Endothelial cell of umbilical vein (primary cell): ENCODE measurements at regions not wholly inside any gene's neighbourhood (a gene's known extent, or its start where the extent isn't known, plus 50 kb on each side); places are given as distances from the start of the nearest gene placed in this dataset.

Source experiments
- BruUV-seq: library from RNA; stranded (reverse); fragments of 400-500 nt; replicated peaks from 2 replicates; lab custom pipeline; 2021; lab: Mats Ljungman, UMichigan
- CTCF ChIA-PET: fragments of 300-600, 350-600 bp; sonication (Branson Sonifier 250); formaldehyde crosslinking; loops from one replicate; lab custom pipeline; 2021; ENCODE audit warnings: antibody characterized with exemption, inconsistent platforms; lab: Charles Lee
- POLR2A ChIA-PET: fragments of 300-600, 350-600 bp; sonication (Branson Sonifier 250); formaldehyde crosslinking; loops from one replicate; lab custom pipeline; 2021; ENCODE audit warnings: antibody characterized with exemption, inconsistent platforms; lab: Charles Lee
- DNase-seq: peaks from one replicate; pipeline ENCODE4 v3.0.0-alpha.2; 2011; ENCODE audit warnings: low read depth, low spot score
- FAIRE-seq: peaks from 2 replicates; lab custom pipeline; 2011; peaks lifted over from hg19 to GRCh38; lab: Jason Lieb, UNC
- H2AFZ ChIP-seq: 2 replicates; pipeline ENCODE4 v1.6.0; 2012; ENCODE audit warnings: low read depth, low read length, control low read depth, inconsistent platforms
- H3K27ac ChIP-seq: 2 replicates; pipeline ENCODE4 v1.5.1; 2011; ENCODE audit warnings: low read depth, mild to moderate bottlenecking, control low read depth, low read length, moderate library complexity; ENCODE audit not compliant: insufficient read depth
- H3K27me3 ChIP-seq, 2 experiments: 2 replicates each; pipeline versions ENCODE4 v1.6.0 to v1.6.1; 2011; ENCODE audit warnings: low read length in 2 of 2, mixed read lengths in 1 of 2; ENCODE audit not compliant: control insufficient read depth in 2 of 2, insufficient read depth in 2 of 2
- H3K36me3 ChIP-seq, 2 experiments: 2 replicates in 1 of 2; 3 replicates in 1 of 2; pipeline ENCODE4 v1.5.1; 2011; ENCODE audit warnings: low read length in 2 of 2, mild to moderate bottlenecking in 1 of 2, moderate library complexity in 1 of 2; ENCODE audit not compliant: control insufficient read depth in 2 of 2, insufficient read depth in 2 of 2; ENCODE audit errors: extremely low read depth in 1 of 2
- H3K4me1 ChIP-seq: 3 replicates; pipeline ENCODE4 v1.5.1; 2011; ENCODE audit warnings: mild to moderate bottlenecking, low read length; ENCODE audit not compliant: control insufficient read depth, insufficient read depth; ENCODE audit errors: extremely low read depth
- H3K4me2 ChIP-seq: 2 replicates; pipeline ENCODE4 v1.6.1; 2011; ENCODE audit warnings: low read length, control low read depth, mixed read lengths; ENCODE audit not compliant: insufficient read depth
- H3K4me3 ChIP-seq, 3 experiments: fragments of 200-600 bp in 1 of 3; sonication (generic), shearing (Covaris generic) in 1 of 3; replicated peaks in 1 of 3; 2 replicates each; pipeline ENCODE4 v1.5.1; 2011 to 2016; ENCODE audit warnings: control low read depth in 3 of 3, low read length in 3 of 3, mild to moderate bottlenecking in 2 of 3, inconsistent platforms in 1 of 3, low read depth in 1 of 3, moderate library complexity in 1 of 3; ENCODE audit not compliant: insufficient read depth in 1 of 3
- H3K79me2 ChIP-seq: 2 replicates; pipeline ENCODE4 v1.6.0; 2012; ENCODE audit warnings: low read length, inconsistent platforms; ENCODE audit not compliant: control insufficient read depth, insufficient read depth
- H3K9ac ChIP-seq: replicated peaks from 2 replicates; pipeline ENCODE3; 2011; ENCODE audit warnings: low read length, control low read depth; ENCODE audit not compliant: insufficient read depth; ENCODE audit errors: extremely low read depth
- H3K9me1 ChIP-seq: replicated peaks from 3 replicates; pipeline ENCODE4 v1.6.0; 2011; ENCODE audit warnings: mild to moderate bottlenecking, low read length; ENCODE audit not compliant: control insufficient read depth, insufficient read depth; ENCODE audit errors: extremely low read depth
- H3K9me3 ChIP-seq: replicated peaks from 2 replicates; pipeline ENCODE4 v1.5.1; 2012; ENCODE audit warnings: low read length, inconsistent platforms; ENCODE audit not compliant: control insufficient read depth, insufficient read depth
- H4K20me1 ChIP-seq: replicated peaks from 2 replicates; pipeline ENCODE3; 2011; ENCODE audit warnings: mild to moderate bottlenecking, low read length; ENCODE audit not compliant: control insufficient read depth, insufficient read depth; ENCODE audit errors: extremely low read depth
- CTCF ChIP-seq, 2 donors: IDR thresholded peaks; 1 replicate in 1 of 2; 2 replicates in 1 of 2; pipeline ENCODE4 v1.5.1; 2011; ENCODE audit warnings: low read length in 2 of 2, mild to moderate bottlenecking in 2 of 2, moderate library complexity in 2 of 2, control low read depth in 1 of 2, inconsistent platforms in 1 of 2, low read depth in 1 of 2; ENCODE audit not compliant: insufficient read depth in 1 of 2; ENCODE audit errors: extremely low read depth in 1 of 2
- EZH2 ChIP-seq: IDR thresholded peaks from 2 replicates; pipeline ENCODE4 v1.6.1; 2012; ENCODE audit warnings: borderline replicate concordance, low read depth, mild to moderate bottlenecking, moderate library complexity, low read length, inconsistent platforms; ENCODE audit not compliant: severe bottlenecking
- FOS ChIP-seq: IDR thresholded peaks from 2 replicates; pipeline ENCODE4 v1.6.1; 2011; ENCODE audit warnings: mild to moderate bottlenecking, low read length, moderate library complexity, borderline replicate concordance; ENCODE audit not compliant: insufficient read depth
- GATA2 ChIP-seq: IDR thresholded peaks from 2 replicates; pipeline ENCODE4 v1.7.0; 2011; ENCODE audit warnings: low read depth, mild to moderate bottlenecking, moderate library complexity, mixed read lengths, low read length; ENCODE audit not compliant: insufficient read length, insufficient read depth
- JUN ChIP-seq: IDR thresholded peaks from 2 replicates; pipeline ENCODE4 v1.6.1; 2011; ENCODE audit warnings: borderline replicate concordance, low read depth; ENCODE audit not compliant: insufficient read length, insufficient read depth
- MAX ChIP-seq: IDR thresholded peaks from 2 replicates; pipeline ENCODE4 v1.6.1; 2011; ENCODE audit not compliant: insufficient read depth, insufficient read length
- MYC ChIP-seq: IDR thresholded peaks from one replicate; pipeline ENCODE4 v1.6.1; 2011; ENCODE audit warnings: mild to moderate bottlenecking, low read depth, low read length
- POLR2A ChIP-seq: IDR thresholded peaks from 2 replicates; pipeline ENCODE4 v1.6.1; 2012; ENCODE audit warnings: low read depth, mild to moderate bottlenecking, control low read depth, low read length
- POLR2AphosphoS5 ChIP-seq: IDR thresholded peaks from 2 replicates; pipeline ENCODE4 v1.6.1; 2012; ENCODE audit warnings: low read depth, mild to moderate bottlenecking, control low read depth, low read length, moderate library complexity; ENCODE audit not compliant: insufficient read depth
- dilution Hi-C: fragments of 300-500 bp; cut with MboI; formaldehyde crosslinking; loops from one replicate; pipeline ENCODE4 v1.15.0; 2019; ENCODE audit warnings: low sequenced_read_pairs; ENCODE audit not compliant: extremely low pct_ligation_motif_present
- intact Hi-C: fragments of 100-400 bp; cut with micrococcal nuclease; formaldehyde crosslinking; loops from one replicate; pipeline ENCODE4 v1.10.0; 2022

- peaks cover 2% of the 10 kb centered on the region for H3K9me3 ChIP-seq
- BruUV-seq: no TSS peak
- no peaks in the 10 kb centered on the region for H3K79me2 ChIP-seq
- intact Hi-C loops: no loop called here
- H3K9me1 ChIP-seq: no peaks in the 10 kb centered on the region
- H3K27me3 ChIP-seq: no peaks in the 10 kb centered on the region
- ChIA-PET POLR2A (no interaction called here), CTCF (no interaction called here)
- dilution Hi-C loops: no loop called here
- no peaks in the 10 kb centered on the region for H3K4me1 ChIP-seq
- no peak for FAIRE-seq
- no peak overlapping the region for H3K9ac ChIP-seq
- H3K4me2 ChIP-seq: no peak overlapping the region
- H3K36me3 ChIP-seq: no peaks in the 10 kb centered on the region
- H3K4me3 ChIP-seq: no peak overlapping the region
- H3K27ac ChIP-seq: no peak overlapping the region
- H4K20me1 ChIP-seq: no peaks in the 10 kb centered on the region
- DNase-seq: no peak
- H2AFZ ChIP-seq: no peak overlapping the region
- TF ChIP-seq POLR2AphosphoS5: no peak
- TF ChIP-seq CTCF (IDR thresholded peaks at IDR 0.05; ENCODE audit: extremely low read depth in 1 of 2, insufficient read depth in 1 of 2, low read depth in 1 of 2, low read length in 2 of 2): no peak
- no peak for TF ChIP-seq POLR2A
- TF ChIP-seq EZH2: no peak
- no peak for TF ChIP-seq JUN
- TF ChIP-seq MYC: no peak
- TF ChIP-seq FOS: no peak
- no peak for TF ChIP-seq GATA2
- no peak for TF ChIP-seq MAX
Measured at GRCh38 chr1:4851385-4852065, 197.1 kb downstream of the AJAP1 start.
